MCF 10A (cell line): ENCODE measurements at regions not wholly inside any gene's neighbourhood (a gene's known extent, or its start where the extent isn't known, plus 50 kb on each side); places are given as distances from the start of the nearest gene placed in this dataset.

Source experiments
- BruUV-seq: library from RNA; stranded (reverse); fragments of 400-500 nt; replicated peaks from 2 replicates; lab custom pipeline; 2021; lab: Mats Ljungman, UMichigan
- CTCF ChIA-PET: fragments of 300-600 bp; sonication (Branson Sonifier 250); formaldehyde crosslinking; extraction: SDS; loops from one replicate; lab custom pipeline; 2021; ENCODE audit warnings: antibody characterized with exemption, inconsistent platforms; lab: Yijun Ruan, JAX
- POLR2A ChIA-PET: fragments of 300-600, 350-650 bp; sonication (Branson Sonifier 250); formaldehyde crosslinking; extraction: SDS; loops from one replicate; lab custom pipeline; 2020; ENCODE audit warnings: antibody characterized with exemption, inconsistent platforms; lab: Yijun Ruan, JAX
- DNase-seq: peaks from one replicate; pipeline ENCODE4 v3.0.0-alpha.2; 2018; ENCODE audit not compliant: unreplicated experiment
- H3K27ac Mint-ChIP-seq: one replicate; pipeline ENCODE4 v1.8.0; 2022; ENCODE audit warnings: mild to moderate bottlenecking, low read depth, mixed read lengths; ENCODE audit not compliant: unreplicated experiment
- H3K27me3 Mint-ChIP-seq: one replicate; pipeline ENCODE4 v1.8.0; 2022; ENCODE audit warnings: mixed read lengths; ENCODE audit not compliant: insufficient read depth, unreplicated experiment
- H3K36me3 Mint-ChIP-seq: one replicate; pipeline ENCODE4 v1.8.0; 2022; ENCODE audit warnings: mild to moderate bottlenecking, moderate library complexity, mixed read lengths; ENCODE audit not compliant: insufficient read depth, unreplicated experiment
- H3K4me1 Mint-ChIP-seq: one replicate; pipeline ENCODE4 v1.8.0; 2022; ENCODE audit warnings: mixed read lengths; ENCODE audit not compliant: insufficient read depth, unreplicated experiment
- H3K4me3 Mint-ChIP-seq: one replicate; pipeline ENCODE4 v1.8.0; 2022; ENCODE audit warnings: mild to moderate bottlenecking, moderate library complexity, mixed read lengths; ENCODE audit not compliant: unreplicated experiment
- H3K9me3 Mint-ChIP-seq: one replicate; pipeline ENCODE4 v1.8.0; 2022; ENCODE audit warnings: mixed read lengths; ENCODE audit not compliant: unreplicated experiment
- CTCF ChIP-seq: fragments of 200-600 bp; IDR thresholded peaks from one replicate; pipeline ENCODE4 v1.8.0; 2022; ENCODE audit warnings: antibody characterized with exemption, mild to moderate bottlenecking; ENCODE audit not compliant: unreplicated experiment
- intact Hi-C: fragments of 100-400 bp; cut with micrococcal nuclease; formaldehyde crosslinking; loops from 2 replicates; pipeline ENCODE4 v1.14.1; 2022

DNA sequence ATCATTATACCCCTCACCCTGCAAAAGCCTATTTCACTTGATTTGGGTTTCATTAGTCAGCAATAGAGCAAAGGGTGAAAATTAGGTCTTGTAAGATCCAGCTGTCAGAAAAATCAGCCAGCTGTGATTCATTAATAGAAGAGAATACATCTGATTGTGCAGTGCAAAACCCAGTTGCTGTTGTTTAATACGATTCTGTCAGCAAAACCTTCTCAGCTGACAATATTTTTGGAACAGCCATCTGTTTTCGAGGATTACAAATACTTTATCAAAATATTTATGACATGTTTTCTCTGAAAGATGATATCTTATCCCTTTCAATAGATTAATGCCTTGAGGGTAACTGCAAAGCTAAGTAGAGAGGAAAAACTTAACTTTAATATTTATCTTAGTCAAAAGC lies 1354.0 kb upstream of the RAG2 start:
- H3K4me1 Mint-ChIP-seq, result peaks cover 5% of the 10 kb centered on the region
- H3K27me3 Mint-ChIP-seq, result no peaks in the 10 kb centered on the region
- ChIA-PET POLR2A (interaction anchor here (0.6 kb wide), 1 partner anchor 28 kb away, joined by 3 read pairs; no protein-coding TSS in a partner anchor), CTCF (interaction anchor here (1.2 kb wide), 1 partner anchor 840 kb away, joined by 3 read pairs; no protein-coding TSS in a partner anchor)
- TF ChIP-seq CTCF, result no peak
- intact Hi-C loops, result no loop called here
- no peaks in the 10 kb centered on the region for H3K9me3 Mint-ChIP-seq
- no peaks in the 10 kb centered on the region for H3K36me3 Mint-ChIP-seq
- H3K4me3 Mint-ChIP-seq, result no peak overlapping the region
- H3K27ac Mint-ChIP-seq, result no peak overlapping the region
- BruUV-seq, result no TSS peak
- no peak for DNase-seq

- no peaks in the 10 kb centered on the region for H3K9me3 Mint-ChIP-seq
- no peaks in the 10 kb centered on the region for H3K36me3 Mint-ChIP-seq
- H3K4me3 Mint-ChIP-seq, result no peak overlapping the region
- no peak for TF ChIP-seq CTCF
- no peaks in the 10 kb centered on the region for H3K27me3 Mint-ChIP-seq
- POLR2A ChIA-PET, result no interaction called here
- BruUV-seq, result no TSS peak
- H3K27ac Mint-ChIP-seq, result no peak overlapping the region
- DNase-seq, result peak; percentile 8
- H3K4me1 Mint-ChIP-seq, result peaks cover 5% of the 10 kb centered on the region
- intact Hi-C loops, result no loop called here
- CTCF ChIA-PET, result interaction anchor here (0.5 to 1.0 kb wide), 4 partner anchors 42 to 889 kb away, joined by 3 to 4 read pairs (median 3); no protein-coding TSS in a partner anchor
These were observed 1350.2 kb upstream of the RAG2 start for GRCh38 chr11:37948258-37948657.

- BruUV-seq, result no TSS peak
- no peak overlapping the region for H3K4me3 Mint-ChIP-seq
- intact Hi-C loops, result no loop called here
- no peak overlapping the region for H3K27ac Mint-ChIP-seq
- H3K27me3 Mint-ChIP-seq, result no peaks in the 10 kb centered on the region
- no peak for DNase-seq
- no peak for TF ChIP-seq CTCF
- H3K9me3 Mint-ChIP-seq, result no peaks in the 10 kb centered on the region
- CTCF ChIA-PET, result interaction anchor here (0.5 to 2.1 kb wide), 5 partner anchors 43 to 847 kb away, joined by 3 to 8 read pairs (median 4); no protein-coding TSS in a partner anchor
- no peaks in the 10 kb centered on the region for H3K36me3 Mint-ChIP-seq
- H3K4me1 Mint-ChIP-seq, result peaks cover 5% of the 10 kb centered on the region
- POLR2A ChIA-PET, result no interaction called here
These were observed 1349.8 kb upstream of the RAG2 start for GRCh38 chr11:37947821-37948220.

DNA sequence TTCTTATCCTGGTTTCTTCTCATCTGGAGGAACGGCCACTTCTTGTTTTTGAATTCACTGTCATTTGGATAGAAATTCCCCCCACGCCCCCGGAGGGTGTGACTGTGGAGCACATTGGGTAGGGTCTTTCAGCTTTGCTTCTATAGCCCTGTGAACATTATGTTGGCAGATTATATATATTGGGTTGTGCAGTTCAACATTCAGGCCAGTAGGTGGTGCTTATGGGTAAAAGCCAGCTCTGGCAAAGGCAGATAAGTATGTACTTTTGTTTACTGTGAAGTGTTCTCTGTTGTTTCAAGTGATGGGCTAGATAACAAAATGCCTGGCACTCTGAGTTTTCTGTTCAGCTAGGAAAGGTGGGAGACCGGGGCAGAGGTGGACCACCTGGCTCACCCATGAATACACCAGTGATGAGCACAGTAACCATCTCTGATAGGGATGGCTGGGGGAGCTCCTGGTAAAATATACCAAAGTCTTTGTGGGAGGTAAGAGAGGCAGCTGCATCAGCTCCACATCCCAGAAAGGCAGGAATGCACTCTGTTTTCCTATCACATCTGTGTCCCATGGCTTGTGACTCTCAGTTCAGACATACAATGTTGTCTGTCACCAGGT lies 1348.2 kb upstream of the RAG2 start:
- no peaks in the 10 kb centered on the region for H3K36me3 Mint-ChIP-seq
- intact Hi-C loops, result loop anchor here (1.0 kb wide), 2 partner anchors 845 to 1419 kb away; no protein-coding TSS in a partner anchor
- H3K9me3 Mint-ChIP-seq, result no peaks in the 10 kb centered on the region
- no peaks in the 10 kb centered on the region for H3K27me3 Mint-ChIP-seq
- POLR2A ChIA-PET, result interaction anchor here (0.6 kb wide), 1 partner anchor 331 kb away, joined by 3 read pairs; no protein-coding TSS in a partner anchor
- peak; percentile 47 for DNase-seq
- no peak overlapping the region for H3K4me3 Mint-ChIP-seq
- CTCF ChIA-PET, result interaction anchor here (0.5 to 3.2 kb wide), 29 partner anchors 8 to 1454 kb away, joined by 3 to 33 read pairs (median 4); no protein-coding TSS in a partner anchor
- H3K4me1 Mint-ChIP-seq, result peaks cover 5% of the 10 kb centered on the region
- TF ChIP-seq CTCF, result peak; percentile 82
- H3K27ac Mint-ChIP-seq, result no peak overlapping the region
- BruUV-seq, result no TSS peak
